ENCODE measurements at regions not wholly inside any gene's neighbourhood (a gene's known extent, or its start where the extent isn't known, plus 50 kb on each side); places are given as distances from the start of the nearest gene placed in this dataset.

- no peaks in the 10 kb centered on the region for H3K9me3 ChIP-seq
- TF ChIP-seq CTCF (IDR thresholded peaks at IDR 0.05) (no peak), EP300 (IDR thresholded peaks at IDR 0.05) (no peak), POLR2A (IDR thresholded peaks at IDR 0.05) (no peak)
- 48 to 98% (median 50%) methylated on average over 2 of the region's 2 CpGs for WGBS, 3 donors
- no peak overlapping the region for H3K27ac ChIP-seq
- H3K4me1 ChIP-seq (ENCODE audit: insufficient read depth), result peaks cover 2% of the 10 kb centered on the region
- H3K4me3 ChIP-seq, result no peak overlapping the region
- intact Hi-C loops (cut with DNase I), result no loop called here
- no peaks in the 10 kb centered on the region for H3K27me3 ChIP-seq
- DNase-seq, result no peak
- H3K36me3 ChIP-seq, result no peaks in the 10 kb centered on the region
Measured at GRCh38 chr3:21314688-21315087, 436.3 kb downstream of the ZNF385D start.

- H3K27ac ChIP-seq, result no peak overlapping the region
- H3K4me3 ChIP-seq, result no peak overlapping the region
- intact Hi-C loops (cut with DNase I), result no loop called here
- no peaks in the 10 kb centered on the region for H3K27me3 ChIP-seq
- TF ChIP-seq POLR2A (IDR thresholded peaks at IDR 0.05), result no peak
- no peak for TF ChIP-seq CTCF (IDR thresholded peaks at IDR 0.05)
- TF ChIP-seq EP300 (IDR thresholded peaks at IDR 0.05), result no peak
- H3K4me1 ChIP-seq (ENCODE audit: insufficient read depth), result no peaks in the 10 kb centered on the region
- DNase-seq, result no peak
- H3K36me3 ChIP-seq, result no peaks in the 10 kb centered on the region
- no peaks in the 10 kb centered on the region for H3K9me3 ChIP-seq
- WGBS, 3 donors, result 95 to 97% (median 95%) methylated on average over 1 of the region's 1 CpG
Measured at GRCh38 chr3:21310891-21311290, 440.1 kb downstream of the ZNF385D start.

- no peaks in the 10 kb centered on the region for H3K9me3 ChIP-seq
- no peak overlapping the region for H3K27ac ChIP-seq
- no peaks in the 10 kb centered on the region for H3K27me3 ChIP-seq
- WGBS, 3 donors, result 88 to 93% (median 90%) methylated on average over 2 of the region's 2 CpGs
- no peak for TF ChIP-seq POLR2A (IDR thresholded peaks at IDR 0.05)
- no peak for TF ChIP-seq CTCF (IDR thresholded peaks at IDR 0.05)
- TF ChIP-seq EP300 (IDR thresholded peaks at IDR 0.05), result no peak
- intact Hi-C loops (cut with DNase I), result no loop called here
- DNase-seq, result no peak
- no peaks in the 10 kb centered on the region for H3K4me1 ChIP-seq (ENCODE audit: insufficient read depth)
- no peaks in the 10 kb centered on the region for H3K36me3 ChIP-seq
- H3K4me3 ChIP-seq, result no peak overlapping the region
Measured at GRCh38 chr3:21310161-21310560, 440.8 kb downstream of the ZNF385D start.

- Histone ChIP-seq H3K27me3 (no peaks in the 10 kb centered on the region), H3K27ac (no peak overlapping the region), H3K4me1 (ENCODE audit: insufficient read depth) (no peaks in the 10 kb centered on the region), H3K4me3 (no peak overlapping the region), H3K36me3 (no peaks in the 10 kb centered on the region), H3K9me3 (no peaks in the 10 kb centered on the region)
- no peak for DNase-seq
- 52 to 70% (median 56%) methylated on average over 1 of the region's 1 CpG for WGBS, 3 donors
- intact Hi-C loops (cut with DNase I), result no loop called here
- TF ChIP-seq POLR2A (IDR thresholded peaks at IDR 0.05) (no peak), EP300 (IDR thresholded peaks at IDR 0.05) (no peak), CTCF (IDR thresholded peaks at IDR 0.05) (no peak)
Measured at GRCh38 chr3:21297304-21297703, 453.7 kb downstream of the ZNF385D start.

- Histone ChIP-seq H3K9me3 (no peaks in the 10 kb centered on the region), H3K27ac (no peak overlapping the region), H3K4me3 (no peak overlapping the region), H3K4me1 (ENCODE audit: insufficient read depth) (no peaks in the 10 kb centered on the region), H3K36me3 (no peaks in the 10 kb centered on the region), H3K27me3 (no peaks in the 10 kb centered on the region)
- intact Hi-C loops (cut with DNase I), result no loop called here
- DNase-seq, result no peak
- no peak for TF ChIP-seq EP300 (IDR thresholded peaks at IDR 0.05)
- TF ChIP-seq CTCF (IDR thresholded peaks at IDR 0.05), result no peak
- TF ChIP-seq POLR2A (IDR thresholded peaks at IDR 0.05), result no peak
Measured at GRCh38 chr3:21294768-21295167, 456.2 kb downstream of the ZNF385D start.
